H1 (cell line): ENCODE measurements at regions not wholly inside any gene's neighbourhood (a gene's known extent, or its start where the extent isn't known, plus 50 kb on each side); places are given as distances from the start of the nearest gene placed in this dataset.

Experiments used
- CTCF ChIA-PET: fragments of 300-600 bp; sonication (Branson Sonifier 250); formaldehyde crosslinking; loops from one replicate; lab custom pipeline; 2021; ENCODE audit not compliant: partially characterized antibody; lab: Charles Lee
- POLR2A ChIA-PET: fragments of 300-600 bp; sonication (Branson Sonifier 250); formaldehyde crosslinking; loops from one replicate; lab custom pipeline; 2021; ENCODE audit warnings: inconsistent platforms; ENCODE audit not compliant: partially characterized antibody; lab: Charles Lee
- DNase-seq, 2 experiments: peaks; one replicate each; pipeline versions ENCODE4 v3.0.0 to v3.0.0-alpha.2; 2010 to 2022; ENCODE audit warnings: low spot score in 2 of 2, low read depth in 1 of 2, mixed read lengths in 1 of 2
- FAIRE-seq: peaks from 2 replicates; lab custom pipeline; 2011; peaks lifted over from hg19 to GRCh38; lab: Jason Lieb, UNC
- H2AFZ ChIP-seq: 2 replicates; pipeline ENCODE4 v1.8.1; 2012; ENCODE audit warnings: low read length, inconsistent platforms
- H2AK5ac ChIP-seq: 2 replicates; pipeline ENCODE4 v1.6.1; 2013; ENCODE audit warnings: low read depth, low read length
- H2BK120ac ChIP-seq: replicated peaks from 2 replicates; pipeline ENCODE3; 2013; ENCODE audit warnings: low read depth, low read length, inconsistent platforms
- H2BK12ac ChIP-seq: 2 replicates; pipeline ENCODE4 v1.6.1; 2013; ENCODE audit warnings: low read depth, low read length
- H2BK15ac ChIP-seq: 2 replicates; pipeline ENCODE4 v1.6.1; 2013; ENCODE audit warnings: low read length
- H2BK20ac ChIP-seq: 2 replicates; pipeline ENCODE4 v1.6.1; 2013; ENCODE audit warnings: low read length
- H2BK5ac ChIP-seq: 2 replicates; pipeline ENCODE4 v1.6.1; 2013; ENCODE audit warnings: low read depth, low read length
- H3K14ac ChIP-seq: 2 replicates; pipeline ENCODE4 v1.6.1; 2013; ENCODE audit warnings: inconsistent platforms; ENCODE audit not compliant: insufficient read length
- H3K18ac ChIP-seq: 2 replicates; pipeline ENCODE4 v1.6.1; 2013; ENCODE audit warnings: low read length; ENCODE audit errors: extremely low read depth
- H3K23ac ChIP-seq: 2 replicates; pipeline ENCODE4 v1.6.1; 2013; ENCODE audit warnings: inconsistent platforms; ENCODE audit not compliant: insufficient read length
- H3K23me2 ChIP-seq: 2 replicates; pipeline ENCODE4 v1.6.1; 2013; ENCODE audit warnings: low read depth, low read length
- H3K27ac ChIP-seq: 2 replicates; pipeline ENCODE4 v1.6.1; 2011; ENCODE audit warnings: low read depth, low read length, inconsistent platforms
- H3K27me3 ChIP-seq, 4 experiments: replicated peaks in 1 of 4; 1 replicate in 1 of 4; 2 replicates in 3 of 4; pipeline versions ENCODE4 v1.6.1 to v1.8.1; 2011 to 2013; ENCODE audit warnings: low read length in 3 of 4, mild to moderate bottlenecking in 3 of 4, inconsistent platforms in 2 of 4, mixed read lengths in 2 of 4, moderate library complexity in 1 of 4; ENCODE audit not compliant: control insufficient read depth in 3 of 4, insufficient read depth in 3 of 4; ENCODE audit errors: extremely low read depth in 1 of 4
- H3K36me3 ChIP-seq, 4 experiments: 2 replicates each; pipeline versions ENCODE4 v1.6.1 to v1.8.1; 2011 to 2013; ENCODE audit warnings: mild to moderate bottlenecking in 4 of 4, low read length in 3 of 4, moderate library complexity in 2 of 4, control low read depth in 1 of 4, inconsistent platforms in 1 of 4; ENCODE audit not compliant: insufficient read depth in 4 of 4, control insufficient read depth in 2 of 4
- H3K4ac ChIP-seq: replicated peaks from 2 replicates; pipeline ENCODE3; 2013; ENCODE audit warnings: low read length, low read depth, mixed read lengths, inconsistent platforms; ENCODE audit not compliant: insufficient read length
- H3K4me1 ChIP-seq, 4 experiments: replicated peaks in 1 of 4; 1 replicate in 1 of 4; 2 replicates in 3 of 4; pipeline versions ENCODE4 v1.6.1 to v1.8.1; 2011 to 2013; ENCODE audit warnings: low read length in 3 of 4, inconsistent platforms in 2 of 4, mixed read lengths in 1 of 4; ENCODE audit not compliant: insufficient read depth in 4 of 4, control insufficient read depth in 3 of 4
- H3K4me2 ChIP-seq, 2 experiments: 2 replicates each; pipeline versions ENCODE4 v1.6.1 to v1.8.1; 2011 to 2013; ENCODE audit warnings: low read depth in 2 of 2, low read length in 2 of 2, control low read depth in 1 of 2, inconsistent platforms in 1 of 2, mild to moderate bottlenecking in 1 of 2; ENCODE audit not compliant: insufficient read depth in 1 of 2
- H3K4me3 ChIP-seq, 4 experiments: fragments of 200-600, 300-600 bp in 1 of 4; sonication (generic), shearing (Covaris generic), sonication (Bioruptor Twin) in 1 of 4; 2 replicates each; pipeline versions ENCODE4 v1.5.1 to v1.8.1; 2011 to 2016; ENCODE audit warnings: low read length in 4 of 4, low read depth in 3 of 4, control low read depth in 2 of 4, inconsistent platforms in 2 of 4, mild to moderate bottlenecking in 2 of 4, mixed read lengths in 1 of 4, moderate library complexity in 1 of 4; ENCODE audit not compliant: insufficient read depth in 2 of 4; ENCODE audit errors: extremely low read depth in 1 of 4
- H3K56ac ChIP-seq: replicated peaks from 2 replicates; pipeline ENCODE3; 2013; ENCODE audit warnings: low read depth, mild to moderate bottlenecking, mixed read lengths, low read length, inconsistent platforms; ENCODE audit not compliant: insufficient read length
- H3K79me1 ChIP-seq: 2 replicates; pipeline ENCODE4 v1.6.1; 2013; ENCODE audit warnings: low read depth, low read length, control low read depth
- H3K79me2 ChIP-seq, 2 experiments: 2 replicates each; pipeline versions ENCODE4 v1.6.1 to v1.8.1; 2012 to 2013; ENCODE audit warnings: low read length in 2 of 2, mild to moderate bottlenecking in 2 of 2, inconsistent platforms in 1 of 2; ENCODE audit not compliant: insufficient read depth in 2 of 2, control insufficient read depth in 1 of 2
- H3K9ac ChIP-seq, 4 experiments: replicated peaks in 1 of 4; 1 replicate in 1 of 4; 2 replicates in 3 of 4; pipeline versions ENCODE4 v1.6.1 to v1.8.1; 2011 to 2013; ENCODE audit warnings: low read depth in 3 of 4, low read length in 3 of 4, control low read depth in 2 of 4, mild to moderate bottlenecking in 2 of 4, moderate library complexity in 2 of 4, inconsistent platforms in 1 of 4; ENCODE audit errors: extremely low read depth in 1 of 4
- H3K9me3 ChIP-seq, 2 experiments: 2 replicates each; pipeline versions ENCODE4 v1.6.1 to v1.8.1; 2012 to 2013; ENCODE audit warnings: mild to moderate bottlenecking in 2 of 2, moderate library complexity in 2 of 2, control low read depth in 1 of 2, inconsistent platforms in 1 of 2, low read depth in 1 of 2, low read length in 1 of 2, mixed read lengths in 1 of 2; ENCODE audit not compliant: insufficient read depth in 2 of 2
- H4K20me1 ChIP-seq, 2 experiments: replicated peaks in 1 of 2; 2 replicates each; pipeline versions ENCODE3 to v1.8.1; 2011 to 2013; ENCODE audit warnings: inconsistent platforms in 2 of 2, low read length in 2 of 2, mild to moderate bottlenecking in 1 of 2; ENCODE audit not compliant: insufficient read depth in 2 of 2, control insufficient read depth in 1 of 2
- H4K5ac ChIP-seq: 2 replicates; pipeline ENCODE4 v1.6.1; 2013; ENCODE audit warnings: low read length, low read depth, mixed read lengths, inconsistent platforms; ENCODE audit not compliant: insufficient read length
- H4K8ac ChIP-seq: 2 replicates; pipeline ENCODE4 v1.8.0; 2013; ENCODE audit warnings: mild to moderate bottlenecking, moderate library complexity, low read length, inconsistent platforms; ENCODE audit not compliant: insufficient read depth; ENCODE audit errors: extremely low read depth
- H4K91ac ChIP-seq: replicated peaks from 2 replicates; pipeline ENCODE3; 2013; ENCODE audit warnings: low read length, mixed read lengths, inconsistent platforms; ENCODE audit not compliant: insufficient read length
- GABPA ChIP-seq: IDR thresholded peaks from 2 replicates; pipeline ENCODE4 v1.6.1; 2011; ENCODE audit warnings: mild to moderate bottlenecking, low read length, moderate library complexity, borderline replicate concordance; ENCODE audit not compliant: insufficient read depth
- POLR2A ChIP-seq, 2 experiments: IDR thresholded peaks; 1 replicate in 1 of 2; 2 replicates in 1 of 2; pipeline ENCODE4 v1.6.1; 2011; ENCODE audit warnings: low read depth in 2 of 2, low read length in 2 of 2, mild to moderate bottlenecking in 2 of 2; ENCODE audit errors: control extremely low read depth in 1 of 2
- POU5F1 ChIP-seq: IDR thresholded peaks from 2 replicates; pipeline ENCODE4 v1.6.1; 2011; ENCODE audit warnings: low read depth, mild to moderate bottlenecking, low read length, moderate library complexity
- RAD21 ChIP-seq, 2 experiments: IDR thresholded peaks in 1 of 2; conservative IDR thresholded peaks in 1 of 2; 2 replicates each; pipeline ENCODE4 v1.6.1; 2011; ENCODE audit warnings: low read depth in 2 of 2, low read length in 2 of 2, improper control_type of control experiment in 1 of 2, inconsistent platforms in 1 of 2, mild to moderate bottlenecking in 1 of 2, moderate library complexity in 1 of 2
- RNF2 ChIP-seq: fragments of 200-900, 300-1000 bp; sonication (generic); IDR thresholded peaks from 2 replicates; pipeline ENCODE4 v1.7.1; 2016; ENCODE audit warnings: borderline replicate concordance, low read depth, mild to moderate bottlenecking, antibody characterized with exemption, low read length; ENCODE audit not compliant: poor library complexity, severe bottlenecking; ENCODE audit errors: missing control alignments
- RXRA ChIP-seq: IDR thresholded peaks from 2 replicates; pipeline ENCODE4 v1.6.1; 2011; ENCODE audit warnings: low read depth, mild to moderate bottlenecking, low read length, moderate library complexity; ENCODE audit not compliant: insufficient read depth
- WGBS, 2 experiments: shearing (Covaris generic) in 1 of 2; methylation state at CpG; one replicate each; pipeline versions ENCODE4 v1.1.6 to v1.1.7; 2013 to 2015; ENCODE audit warnings: low lambda C conversion rate in 2 of 2, mixed read lengths in 2 of 2, inconsistent platforms in 1 of 2, low coverage in 1 of 2, missing lambda C conversion rate in 1 of 2; ENCODE audit not compliant: insufficient replicate concordance in 2 of 2, insufficient coverage in 1 of 2, insufficient read length in 1 of 2; ENCODE audit errors: extremely low coverage in 1 of 2, missing lambda C conversion rate in 1 of 2; 5-methylcytosine and 5-hydroxymethylcytosine counted together
- TF ChIP-seq, protein P1 (sequence below), 3 experiments: IDR thresholded peaks; 1 replicate in 2 of 3; 2 replicates in 1 of 3; pipeline versions ENCODE4 v1.5.1 to v1.6.1; 2011; ENCODE audit warnings: low read length in 3 of 3, mild to moderate bottlenecking in 3 of 3, inconsistent platforms in 2 of 3, low read depth in 1 of 3, moderate library complexity in 1 of 3; ENCODE audit not compliant: insufficient read depth in 1 of 3; ENCODE audit errors: control extremely low read depth in 1 of 3

GRCh38 chr5:68953875-68954617 lies 139.8 kb upstream of the SLC30A5 start:
- Histone ChIP-seq H4K20me1 (no peaks in the 10 kb centered on the region), H4K91ac (no peak overlapping the region), H2BK5ac (no peak overlapping the region), H2AFZ (no peak overlapping the region), H3K4me3 (no peak overlapping the region), H3K4me1 (peaks cover 0 to 3% (median 1%) of the 10 kb centered on the region in 4 experiments; a peak in 2 of 7 replicates), H3K4me2 (no peak overlapping the region), H2BK12ac (no peak overlapping the region), H3K23ac (no peak overlapping the region), H3K79me1 (no peaks in the 10 kb centered on the region; the same call in 1 of the 2 replicates), H3K18ac (no peak overlapping the region), H3K27me3 (no peaks in the 10 kb centered on the region), H3K23me2 (no peaks in the 10 kb centered on the region), H3K9me3 (no peaks in the 10 kb centered on the region), H2BK15ac (no peak overlapping the region), H3K79me2 (no peaks in the 10 kb centered on the region), H3K14ac (no peak overlapping the region), H3K36me3 (no peaks in the 10 kb centered on the region), H2BK120ac (no peak overlapping the region), H3K27ac (no peak overlapping the region), H3K4ac (no peak overlapping the region), H2AK5ac (no peak overlapping the region), H2BK20ac (no peak overlapping the region), H4K5ac (no peak overlapping the region), H3K56ac (no peak overlapping the region), H3K9ac (no peak overlapping the region), H4K8ac (no peak overlapping the region)
- POLR2A ChIA-PET, result no interaction called here
- 72% methylated on average over 9 of the region's 9 CpGs; no CpG with 5 or more reads in 1 of the 2 experiments for WGBS, 2 experiments
- CTCF ChIA-PET, result interaction anchor here (0.7 kb wide), 1 partner anchor 75 kb away, joined by 3 read pairs; no protein-coding TSS in a partner anchor
- no peak for FAIRE-seq
- DNase-seq, result no peak
- no peak for TF ChIP-seq RNF2
- TF ChIP-seq RAD21 (IDR thresholded peaks at IDR 0.05 in 1 of 2, conservative IDR thresholded peaks at IDR 0.05 in 1 of 2; ENCODE audit: low read depth in 2 of 2, low read length in 2 of 2), result no peak
- TF ChIP-seq POLR2A (IDR thresholded peaks at IDR 0.05; ENCODE audit: control extremely low read depth in 1 of 2, low read depth in 2 of 2, low read length in 2 of 2), result no peak
- no peak for TF ChIP-seq POU5F1
- no peak for TF ChIP-seq RXRA
- no peak for TF ChIP-seq GABPA
- TF ChIP-seq, protein P1, sequence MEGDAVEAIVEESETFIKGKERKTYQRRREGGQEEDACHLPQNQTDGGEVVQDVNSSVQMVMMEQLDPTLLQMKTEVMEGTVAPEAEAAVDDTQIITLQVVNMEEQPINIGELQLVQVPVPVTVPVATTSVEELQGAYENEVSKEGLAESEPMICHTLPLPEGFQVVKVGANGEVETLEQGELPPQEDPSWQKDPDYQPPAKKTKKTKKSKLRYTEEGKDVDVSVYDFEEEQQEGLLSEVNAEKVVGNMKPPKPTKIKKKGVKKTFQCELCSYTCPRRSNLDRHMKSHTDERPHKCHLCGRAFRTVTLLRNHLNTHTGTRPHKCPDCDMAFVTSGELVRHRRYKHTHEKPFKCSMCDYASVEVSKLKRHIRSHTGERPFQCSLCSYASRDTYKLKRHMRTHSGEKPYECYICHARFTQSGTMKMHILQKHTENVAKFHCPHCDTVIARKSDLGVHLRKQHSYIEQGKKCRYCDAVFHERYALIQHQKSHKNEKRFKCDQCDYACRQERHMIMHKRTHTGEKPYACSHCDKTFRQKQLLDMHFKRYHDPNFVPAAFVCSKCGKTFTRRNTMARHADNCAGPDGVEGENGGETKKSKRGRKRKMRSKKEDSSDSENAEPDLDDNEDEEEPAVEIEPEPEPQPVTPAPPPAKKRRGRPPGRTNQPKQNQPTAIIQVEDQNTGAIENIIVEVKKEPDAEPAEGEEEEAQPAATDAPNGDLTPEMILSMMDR (IDR thresholded peaks at IDR 0.05; ENCODE audit: control extremely low read depth in 1 of 3, insufficient read depth in 1 of 3, low read depth in 1 of 3, low read length in 3 of 3), result no peak
